ENCODE measurements at regions not wholly inside any gene's neighbourhood (a gene's known extent, or its start where the extent isn't known, plus 50 kb on each side); places are given as distances from the start of the nearest gene placed in this dataset.

DNA sequence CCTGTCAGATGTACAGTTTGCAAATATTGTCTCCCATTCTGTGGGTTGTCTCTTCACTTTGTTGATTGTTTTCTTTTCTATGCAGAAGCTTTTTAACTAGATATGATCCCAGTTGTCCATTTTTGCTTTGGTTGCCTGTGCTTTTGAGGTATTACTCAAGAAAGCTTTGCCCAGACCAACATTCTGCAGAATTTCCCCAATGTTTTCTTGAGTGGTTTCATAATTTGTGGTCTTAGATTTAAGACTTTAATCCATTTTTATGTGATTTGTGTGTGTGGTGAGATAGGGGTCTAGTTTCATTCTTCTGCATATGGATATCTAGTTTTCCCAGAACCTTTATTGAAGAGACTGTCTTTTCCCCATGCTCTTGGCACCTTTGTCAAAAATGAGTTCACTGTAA lies 116.9 kb downstream of the DUSP10 start:
- Mint-ChIP-seq H3K9me3 (ENCODE audit: low read depth) (no peaks in the 10 kb centered on the region), H3K36me3 (peaks cover 2% of the 10 kb centered on the region), H3K4me3 (no peak overlapping the region), H3K27me3 (no peaks in the 10 kb centered on the region), H3K27ac (no peak overlapping the region), H3K4me1 (ENCODE audit: low read depth) (no peaks in the 10 kb centered on the region)

DNA sequence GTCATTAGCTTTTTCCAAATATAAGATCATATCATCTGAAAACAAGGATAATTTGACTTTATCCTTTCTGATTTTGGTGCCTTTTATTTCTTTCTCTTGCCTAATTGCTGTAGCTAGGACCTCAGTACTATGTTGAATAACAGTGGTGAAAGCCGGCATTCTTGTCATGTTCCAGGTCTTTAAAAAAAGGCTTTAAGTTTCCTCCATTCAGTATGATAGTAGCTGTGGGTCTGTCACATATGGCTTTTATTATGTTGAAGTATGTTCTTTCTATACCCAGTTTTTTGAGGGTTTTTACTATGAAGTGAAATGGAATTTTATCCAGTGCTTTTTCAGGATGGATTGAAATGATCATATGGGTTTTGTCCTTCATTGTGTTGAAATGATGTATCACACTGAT lies 115.8 kb downstream of the DUSP10 start:
- no peak overlapping the region for H3K27ac Mint-ChIP-seq
- no peaks in the 10 kb centered on the region for H3K4me1 Mint-ChIP-seq (ENCODE audit: low read depth)
- H3K4me3 Mint-ChIP-seq = no peak overlapping the region
- H3K36me3 Mint-ChIP-seq = peaks cover 2% of the 10 kb centered on the region
- no peaks in the 10 kb centered on the region for H3K9me3 Mint-ChIP-seq (ENCODE audit: low read depth)
- H3K27me3 Mint-ChIP-seq = no peaks in the 10 kb centered on the region

DNA sequence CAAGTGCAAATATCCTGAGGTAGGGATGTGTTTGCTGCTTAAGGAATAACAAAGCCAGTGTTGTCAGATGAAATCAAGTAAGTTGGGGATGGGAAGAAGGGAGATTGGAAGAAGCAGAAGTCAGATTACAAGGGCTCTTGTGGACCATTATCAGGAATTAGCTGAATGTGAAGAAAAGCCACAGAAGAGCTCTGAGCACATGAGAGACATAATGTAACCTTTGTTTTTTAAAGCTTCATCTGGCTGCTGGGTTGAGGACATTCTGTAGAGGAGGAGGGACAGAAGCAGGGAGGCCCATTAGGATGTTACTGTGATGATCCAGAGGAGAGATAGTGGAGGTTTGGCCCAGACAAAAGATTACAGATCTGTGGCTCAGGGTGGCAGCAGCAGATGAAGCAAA lies 111.7 kb downstream of the DUSP10 start:
- peaks cover 2% of the 10 kb centered on the region for H3K36me3 Mint-ChIP-seq
- H3K4me1 Mint-ChIP-seq (ENCODE audit: low read depth) = peaks cover 1% of the 10 kb centered on the region
- H3K9me3 Mint-ChIP-seq (ENCODE audit: low read depth) = no peaks in the 10 kb centered on the region

DNA sequence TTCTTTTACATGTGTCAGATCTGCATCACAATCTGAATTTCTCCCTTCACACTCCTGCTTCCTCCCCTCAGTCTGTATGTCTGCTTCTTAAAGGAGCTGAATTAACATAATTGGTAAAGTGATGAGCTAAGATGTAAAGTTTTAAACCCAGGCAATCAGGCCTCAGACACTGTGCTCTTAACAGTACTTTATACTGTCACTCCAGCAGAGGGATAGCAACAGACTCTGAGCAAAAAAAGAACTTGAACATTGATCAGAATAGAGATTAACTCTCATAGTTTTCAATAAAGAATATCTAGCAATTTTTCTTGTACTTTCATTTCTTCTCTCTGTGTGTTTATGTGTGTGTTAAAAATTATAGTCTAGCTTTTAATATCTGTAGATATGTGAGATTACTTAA lies 110.3 kb downstream of the DUSP10 start:
- H3K27me3 Mint-ChIP-seq = peaks cover 1% of the 10 kb centered on the region
- no peak overlapping the region for H3K27ac Mint-ChIP-seq
- no peak overlapping the region for H3K4me3 Mint-ChIP-seq
- H3K36me3 Mint-ChIP-seq = peaks cover 5% of the 10 kb centered on the region
- H3K4me1 Mint-ChIP-seq (ENCODE audit: low read depth) = peaks cover 1% of the 10 kb centered on the region
- H3K9me3 Mint-ChIP-seq (ENCODE audit: low read depth) = no peaks in the 10 kb centered on the region

More for the DNA sequence above, 111.7 kb downstream of the DUSP10 start:
- H3K4me3 Mint-ChIP-seq = no peak overlapping the region
- H3K27ac Mint-ChIP-seq = no peak overlapping the region
- H3K27me3 Mint-ChIP-seq = peaks cover 1% of the 10 kb centered on the region

DNA sequence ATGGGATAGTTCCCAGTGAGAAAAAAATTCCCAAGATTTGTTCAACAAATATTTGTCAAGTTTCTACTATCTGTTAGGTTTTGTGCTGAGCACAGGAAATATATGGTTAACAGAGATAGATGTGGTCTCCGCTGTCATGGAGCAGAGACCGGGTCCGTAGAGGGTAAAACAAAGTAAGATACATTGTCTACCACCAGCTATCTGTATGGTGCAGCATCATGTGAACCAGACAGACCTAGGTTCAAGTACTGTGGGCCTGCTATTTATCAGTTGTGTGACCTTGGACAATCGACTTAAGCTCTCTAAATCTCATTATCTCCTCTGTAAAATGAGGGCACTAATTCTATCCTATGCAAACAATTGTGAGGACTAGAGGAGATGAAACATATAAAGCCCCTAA lies 109.8 kb downstream of the DUSP10 start:
- peaks cover 5% of the 10 kb centered on the region for H3K36me3 Mint-ChIP-seq
- H3K4me1 Mint-ChIP-seq (ENCODE audit: low read depth) = peaks cover 1% of the 10 kb centered on the region
- H3K4me3 Mint-ChIP-seq = no peak overlapping the region
- H3K27ac Mint-ChIP-seq = no peak overlapping the region
- H3K27me3 Mint-ChIP-seq = peaks cover 1% of the 10 kb centered on the region
- H3K9me3 Mint-ChIP-seq (ENCODE audit: low read depth) = no peaks in the 10 kb centered on the region

DNA sequence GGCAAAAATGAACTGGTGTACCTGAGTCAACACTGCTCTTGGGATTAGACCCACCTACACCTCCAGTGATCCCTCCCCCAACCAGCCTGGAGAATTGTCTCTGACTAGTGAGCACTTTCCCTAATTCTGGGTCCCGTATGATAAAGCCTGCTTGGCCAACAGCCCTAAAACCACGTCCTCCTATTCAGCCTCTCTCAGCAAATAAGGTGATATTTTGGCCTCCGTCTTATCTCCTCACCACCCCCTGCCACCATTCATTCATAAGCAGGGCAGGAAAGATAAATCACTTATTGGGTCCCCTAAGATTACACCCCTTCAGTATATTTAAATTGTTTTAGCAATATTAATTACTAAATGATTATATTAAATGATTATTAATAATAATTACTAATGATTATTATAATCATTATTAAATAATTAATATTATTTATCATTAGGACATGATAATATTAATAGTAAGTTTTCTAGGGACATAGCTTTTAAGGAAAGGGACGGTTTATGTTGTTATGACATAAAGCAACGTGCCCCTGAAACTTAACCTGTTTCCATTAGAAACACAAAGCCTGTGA lies 108.0 kb downstream of the DUSP10 start:
- Mint-ChIP-seq H3K27ac (no peak overlapping the region), H3K4me1 (ENCODE audit: low read depth) (peaks cover 1% of the 10 kb centered on the region), H3K9me3 (ENCODE audit: low read depth) (no peaks in the 10 kb centered on the region), H3K4me3 (no peak overlapping the region), H3K36me3 (peaks cover 2% of the 10 kb centered on the region), H3K27me3 (peaks cover 1% of the 10 kb centered on the region)

DNA sequence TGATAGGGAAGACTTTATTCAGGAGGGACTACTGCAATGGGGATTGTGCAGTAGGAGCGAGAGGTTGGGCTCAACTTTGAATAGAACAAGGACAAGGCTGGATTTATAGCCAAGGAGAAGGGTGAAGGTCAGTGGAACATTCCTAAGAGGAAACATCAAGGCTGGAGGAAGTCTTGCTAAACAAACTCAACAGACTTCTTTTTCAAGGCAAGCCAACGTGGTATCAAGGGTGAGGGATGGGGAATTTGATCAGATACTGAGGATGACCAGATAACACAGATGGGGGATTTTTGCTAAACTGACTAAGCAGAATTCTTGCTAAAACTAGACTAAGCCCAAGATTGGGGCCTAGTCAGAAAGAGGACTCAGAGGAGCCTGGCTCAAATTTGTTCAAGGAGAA lies 107.3 kb downstream of the DUSP10 start:
- H3K9me3 Mint-ChIP-seq (ENCODE audit: low read depth) = no peaks in the 10 kb centered on the region
- peaks cover 1% of the 10 kb centered on the region for H3K27me3 Mint-ChIP-seq
- H3K27ac Mint-ChIP-seq = no peak overlapping the region
- peaks cover 1% of the 10 kb centered on the region for H3K4me1 Mint-ChIP-seq (ENCODE audit: low read depth)
- no peak overlapping the region for H3K4me3 Mint-ChIP-seq
- peaks cover 2% of the 10 kb centered on the region for H3K36me3 Mint-ChIP-seq

DNA sequence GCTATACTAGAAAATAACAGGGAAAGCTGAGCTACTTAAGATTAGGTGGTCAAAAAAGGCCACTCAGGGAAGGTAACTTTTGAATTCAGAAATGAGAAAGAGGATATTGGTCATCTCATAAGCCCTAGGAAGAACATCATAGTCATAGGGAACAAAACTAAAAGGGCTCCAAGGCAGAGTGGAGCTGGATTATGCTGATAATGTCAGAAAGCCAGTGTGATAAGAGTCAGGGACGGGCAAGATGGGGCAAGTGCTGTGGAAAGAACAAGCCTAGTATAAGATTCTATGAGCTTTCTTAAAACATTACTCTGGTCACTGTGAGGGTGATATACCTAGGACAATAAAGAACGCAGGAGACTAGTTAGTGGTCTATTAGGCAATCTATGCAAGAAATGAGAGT lies 106.6 kb downstream of the DUSP10 start:
- Mint-ChIP-seq H3K27me3 (peaks cover 1% of the 10 kb centered on the region), H3K4me3 (no peak overlapping the region), H3K4me1 (ENCODE audit: low read depth) (peaks cover 1% of the 10 kb centered on the region), H3K36me3 (peaks cover 2% of the 10 kb centered on the region), H3K9me3 (ENCODE audit: low read depth) (no peaks in the 10 kb centered on the region), H3K27ac (no peak overlapping the region)

DNA sequence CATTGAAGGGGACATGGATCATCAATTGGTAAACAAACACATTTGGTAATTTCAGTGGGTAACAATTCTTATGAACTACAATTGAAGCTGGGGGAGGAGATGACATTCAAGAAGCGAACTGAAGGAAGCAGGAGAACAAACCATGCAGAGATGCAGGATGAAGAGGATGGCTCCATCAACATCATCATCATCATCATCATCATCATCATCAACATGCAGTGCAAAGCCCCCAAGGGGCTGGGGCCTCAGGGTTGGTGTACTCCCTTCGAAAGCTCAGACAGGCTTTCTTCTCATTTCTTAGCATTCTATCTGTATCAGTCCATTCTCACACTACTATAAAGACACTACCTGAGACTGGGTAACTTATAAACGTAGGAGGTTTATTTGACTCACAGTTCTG lies 105.8 kb downstream of the DUSP10 start:
- H3K4me3 Mint-ChIP-seq = no peak overlapping the region
- H3K9me3 Mint-ChIP-seq (ENCODE audit: low read depth) = no peaks in the 10 kb centered on the region
- H3K36me3 Mint-ChIP-seq = peaks cover 2% of the 10 kb centered on the region
- no peak overlapping the region for H3K27ac Mint-ChIP-seq
- peaks cover 1% of the 10 kb centered on the region for H3K4me1 Mint-ChIP-seq (ENCODE audit: low read depth)
- peaks cover 1% of the 10 kb centered on the region for H3K27me3 Mint-ChIP-seq

DNA sequence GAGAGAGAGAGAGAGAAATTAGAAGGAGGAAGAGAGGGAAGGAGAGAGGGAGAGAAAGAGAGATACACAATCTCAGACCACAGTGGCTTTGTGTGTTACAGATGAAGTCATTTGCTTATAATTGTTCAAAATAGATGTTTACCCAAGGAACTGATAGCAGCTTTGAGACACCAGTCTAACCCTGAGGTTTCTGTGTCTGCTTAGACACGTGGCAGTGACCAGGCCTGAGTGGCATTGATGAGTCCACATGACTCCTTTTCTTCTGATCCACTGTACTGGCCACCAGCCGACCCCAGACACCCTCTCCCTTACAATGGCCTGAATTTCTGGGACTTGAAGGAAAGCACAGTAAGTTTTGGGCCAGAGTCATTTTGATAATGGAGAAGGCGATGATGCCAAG lies 104.9 kb downstream of the DUSP10 start:
- Mint-ChIP-seq H3K4me3 (no peak overlapping the region), H3K4me1 (ENCODE audit: low read depth) (peaks cover 1% of the 10 kb centered on the region), H3K36me3 (peaks cover 2% of the 10 kb centered on the region), H3K27me3 (peaks cover 1% of the 10 kb centered on the region), H3K27ac (no peak overlapping the region), H3K9me3 (ENCODE audit: low read depth) (no peaks in the 10 kb centered on the region)

DNA sequence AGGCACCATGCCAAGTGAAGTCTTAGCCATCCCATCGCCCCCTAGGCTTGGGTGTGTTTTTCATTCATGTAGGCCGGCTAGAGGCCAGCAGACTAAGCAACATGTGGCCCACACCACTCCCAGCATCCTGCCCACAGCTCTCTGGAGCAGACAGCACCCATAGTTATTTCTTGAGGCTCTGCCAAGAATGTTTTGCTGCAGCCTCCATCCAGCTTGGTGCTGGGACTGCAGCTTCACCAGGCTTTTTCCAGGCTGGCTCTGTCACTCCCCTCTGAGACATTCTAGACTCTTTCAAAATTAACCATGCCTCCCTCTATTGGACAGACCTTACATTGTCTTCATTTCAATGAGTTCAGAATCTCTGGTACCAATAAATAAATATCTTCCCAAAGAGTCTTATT lies 104.2 kb downstream of the DUSP10 start:
- peaks cover 2% of the 10 kb centered on the region for H3K36me3 Mint-ChIP-seq
- H3K4me1 Mint-ChIP-seq (ENCODE audit: low read depth) = no peaks in the 10 kb centered on the region
- peaks cover 1% of the 10 kb centered on the region for H3K27me3 Mint-ChIP-seq
- H3K4me3 Mint-ChIP-seq = no peak overlapping the region
- H3K27ac Mint-ChIP-seq = no peak overlapping the region
- H3K9me3 Mint-ChIP-seq (ENCODE audit: low read depth) = no peaks in the 10 kb centered on the region

DNA sequence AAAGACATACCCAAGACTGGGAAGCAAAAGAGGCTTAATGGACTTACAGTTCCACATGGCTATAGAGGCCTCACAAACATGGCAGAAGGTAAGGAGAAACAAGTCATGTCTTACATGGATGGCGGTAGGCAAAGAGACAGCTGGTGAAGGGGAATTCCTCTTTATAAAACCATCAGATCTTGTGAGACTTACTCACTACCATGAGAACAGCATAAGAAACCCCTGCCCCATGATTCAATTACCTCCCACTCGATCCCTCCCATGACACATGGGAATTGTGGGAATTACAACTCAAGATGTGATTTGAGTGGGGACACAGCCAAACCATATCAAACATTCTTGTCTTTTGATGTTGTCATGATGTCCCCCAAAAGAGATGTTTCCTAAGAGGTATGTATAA lies 103.3 kb downstream of the DUSP10 start:
- Mint-ChIP-seq H3K4me3 (no peak overlapping the region), H3K27me3 (peaks cover 1% of the 10 kb centered on the region), H3K4me1 (ENCODE audit: low read depth) (no peaks in the 10 kb centered on the region), H3K36me3 (peaks cover 2% of the 10 kb centered on the region), H3K27ac (no peak overlapping the region), H3K9me3 (ENCODE audit: low read depth) (no peaks in the 10 kb centered on the region)

DNA sequence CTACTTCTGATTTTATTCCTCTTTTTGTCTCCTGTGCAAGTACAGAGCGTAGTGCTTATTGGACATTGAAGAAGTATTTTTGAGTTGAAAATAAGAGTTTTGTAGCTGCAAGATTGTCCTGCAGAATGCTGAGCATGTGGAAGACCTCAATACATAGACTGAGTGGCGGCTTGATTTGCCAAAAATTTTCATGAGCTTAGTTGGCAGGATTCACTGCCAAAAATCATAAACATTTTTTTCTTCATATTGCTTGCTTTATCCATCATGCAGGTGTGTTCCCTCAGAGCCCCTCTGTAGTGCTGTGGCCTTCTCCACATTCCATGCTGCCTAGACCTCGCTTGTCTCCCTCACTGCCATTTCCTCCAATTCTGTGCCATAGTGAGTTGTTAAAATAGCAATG lies 100.1 kb downstream of the DUSP10 start:
- Mint-ChIP-seq H3K27me3 (no peaks in the 10 kb centered on the region), H3K9me3 (ENCODE audit: low read depth) (no peaks in the 10 kb centered on the region), H3K36me3 (no peaks in the 10 kb centered on the region), H3K4me1 (ENCODE audit: low read depth) (no peaks in the 10 kb centered on the region), H3K27ac (no peak overlapping the region), H3K4me3 (no peak overlapping the region)

DNA sequence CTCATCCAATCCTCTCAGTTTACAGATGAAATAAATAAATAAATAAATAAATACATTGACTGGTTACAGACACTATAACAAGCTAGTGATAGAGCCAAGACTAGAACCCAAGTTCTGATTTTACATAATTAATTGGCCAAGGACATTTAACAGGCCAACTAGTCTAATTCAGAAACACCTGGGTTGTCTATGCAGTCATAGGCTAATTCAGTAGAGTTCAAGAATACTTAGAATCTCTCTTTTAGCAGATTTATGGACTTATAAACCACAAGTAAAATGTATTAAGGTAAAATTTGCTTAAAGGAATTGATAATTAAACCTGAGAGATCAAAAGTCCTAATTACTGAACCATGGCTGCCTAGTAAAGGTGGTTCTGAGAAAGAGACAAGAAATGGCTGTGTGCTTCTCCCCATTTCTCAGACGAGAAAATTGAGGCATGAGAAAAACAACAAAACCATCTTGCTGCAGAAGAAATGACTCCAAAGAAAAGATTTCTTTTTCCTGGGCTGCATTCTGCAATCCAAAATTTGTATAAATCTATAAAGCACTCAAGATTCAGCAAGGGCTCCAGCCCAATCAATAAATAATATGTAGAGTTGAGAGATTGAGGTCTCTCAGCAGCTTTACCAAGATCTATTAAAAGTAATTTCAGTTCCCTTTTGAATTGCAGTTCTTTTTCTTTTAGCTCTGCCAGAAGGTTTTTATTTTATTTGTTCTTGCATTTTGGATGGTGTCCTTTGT lies 98.3 kb downstream of the DUSP10 start:
- no peaks in the 10 kb centered on the region for H3K27me3 Mint-ChIP-seq
- no peak overlapping the region for H3K4me3 Mint-ChIP-seq
- no peaks in the 10 kb centered on the region for H3K9me3 Mint-ChIP-seq (ENCODE audit: low read depth)
- no peaks in the 10 kb centered on the region for H3K4me1 Mint-ChIP-seq (ENCODE audit: low read depth)
- H3K27ac Mint-ChIP-seq = no peak overlapping the region
- H3K36me3 Mint-ChIP-seq = no peaks in the 10 kb centered on the region

DNA sequence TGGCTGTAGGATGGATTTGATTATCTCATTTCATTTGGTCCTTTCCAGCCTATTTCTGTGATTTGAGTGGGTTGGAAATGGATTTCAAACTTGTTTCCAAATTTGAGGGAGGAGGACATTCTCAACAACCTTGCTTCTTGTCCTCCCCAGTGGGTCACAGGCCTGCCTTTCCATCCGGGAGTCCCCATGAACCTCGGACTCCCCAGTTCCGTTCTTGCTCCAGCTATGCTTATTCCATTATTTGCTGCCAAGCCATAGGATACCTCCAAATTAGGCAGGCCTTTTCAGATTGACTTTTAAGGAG lies 97.8 kb downstream of the DUSP10 start:
- no peak overlapping the region for H3K27ac Mint-ChIP-seq
- H3K9me3 Mint-ChIP-seq (ENCODE audit: low read depth) = no peaks in the 10 kb centered on the region
- H3K36me3 Mint-ChIP-seq = no peaks in the 10 kb centered on the region
- no peaks in the 10 kb centered on the region for H3K4me1 Mint-ChIP-seq (ENCODE audit: low read depth)
- no peak overlapping the region for H3K4me3 Mint-ChIP-seq
- H3K27me3 Mint-ChIP-seq = no peaks in the 10 kb centered on the region

DNA sequence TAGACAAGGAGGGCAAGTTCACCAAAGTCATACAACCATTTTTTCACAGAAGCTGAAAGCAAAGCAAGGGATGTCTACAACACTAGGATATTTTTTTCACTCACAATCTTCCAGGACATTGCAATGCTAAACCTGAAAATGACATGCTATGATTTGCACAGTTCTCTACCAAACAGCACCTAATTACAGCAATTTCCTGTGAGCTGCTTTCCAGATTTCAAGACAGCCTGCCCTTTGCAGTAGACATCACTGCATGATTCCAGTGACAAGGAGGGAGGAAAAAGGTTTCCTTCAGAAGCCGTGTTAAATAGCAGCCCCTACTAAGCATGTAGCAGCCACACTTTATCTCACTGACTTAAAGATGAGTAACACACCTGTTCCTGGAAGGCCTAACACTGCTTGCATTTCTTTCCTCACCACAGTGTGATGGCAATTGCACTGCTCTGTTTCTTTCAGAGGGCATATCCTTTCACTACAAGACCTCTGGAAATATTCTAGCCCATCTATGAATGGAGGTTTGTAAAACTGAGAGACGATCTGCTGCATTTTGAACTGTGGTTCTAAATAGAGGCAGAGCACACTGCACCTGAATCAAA lies 97.1 kb downstream of the DUSP10 start:
- Mint-ChIP-seq H3K4me3 (no peak overlapping the region), H3K4me1 (ENCODE audit: low read depth) (no peaks in the 10 kb centered on the region), H3K27ac (no peak overlapping the region), H3K27me3 (no peaks in the 10 kb centered on the region), H3K9me3 (ENCODE audit: low read depth) (no peaks in the 10 kb centered on the region), H3K36me3 (no peaks in the 10 kb centered on the region)
